HG02642 (cell line): ENCODE measurements at regions not wholly inside any gene's neighbourhood (a gene's known extent, or its start where the extent isn't known, plus 50 kb on each side); places are given as distances from the start of the nearest gene placed in this dataset.

Source experiments
- ATAC-seq: cut with Tn5 transposase; IDR thresholded peaks from one replicate; pipeline ENCODE4 v1.9.1; 2021; ENCODE audit warnings: mild to moderate bottlenecking; ENCODE audit not compliant: unreplicated experiment, poor library complexity

- ATAC-seq, result no peak
These were observed 213.5 kb downstream of the TMEM114 start for GRCh38 chr16:8376858-8377257.

- ATAC-seq, result no peak
These were observed 213.9 kb downstream of the TMEM114 start for GRCh38 chr16:8376430-8376829.

- ATAC-seq, result no peak
These were observed 215.1 kb downstream of the TMEM114 start for GRCh38 chr16:8375232-8375587.

- no peak for ATAC-seq
These were observed 215.6 kb downstream of the TMEM114 start for GRCh38 chr16:8374586-8375231.

GRCh38 chr16:8373676-8374431 lies 216.5 kb downstream of the TMEM114 start:
- no peak for ATAC-seq

GRCh38 chr16:8372141-8372540 lies 218.2 kb downstream of the TMEM114 start:
- ATAC-seq, result no peak

GRCh38 chr16:8370374-8371270 lies 219.7 kb downstream of the TMEM114 start:
- ATAC-seq, result no peak

GRCh38 chr16:8358937-8359336 lies 231.4 kb downstream of the TMEM114 start:
- no peak for ATAC-seq

GRCh38 chr16:8355675-8356074 lies 234.6 kb downstream of the TMEM114 start:
- no peak for ATAC-seq

- no peak for ATAC-seq
These were observed 244.0 kb downstream of the TMEM114 start for GRCh38 chr16:8346294-8346693.

- no peak for ATAC-seq
These were observed 248.0 kb downstream of the TMEM114 start for GRCh38 chr16:8342276-8342675.

GRCh38 chr16:8330761-8331160 lies 259.6 kb downstream of the TMEM114 start:
- ATAC-seq, result no peak

GRCh38 chr16:8326232-8326631 lies 264.1 kb downstream of the TMEM114 start:
- no peak for ATAC-seq

- no peak for ATAC-seq
These were observed 267.2 kb downstream of the TMEM114 start for GRCh38 chr16:8323153-8323552.

GRCh38 chr16:8320131-8320530 lies 270.2 kb downstream of the TMEM114 start:
- ATAC-seq, result no peak

GRCh38 chr16:8310816-8311215 lies 279.5 kb downstream of the TMEM114 start:
- ATAC-seq, result no peak

- ATAC-seq, result no peak
These were observed 280.0 kb downstream of the TMEM114 start for GRCh38 chr16:8310323-8310722.

- no peak for ATAC-seq
These were observed 285.1 kb downstream of the TMEM114 start for GRCh38 chr16:8305201-8305600.

- ATAC-seq, result no peak
These were observed 290.7 kb downstream of the TMEM114 start for GRCh38 chr16:8299635-8300034.

GRCh38 chr16:8295513-8296237 lies 294.6 kb downstream of the TMEM114 start:
- no peak for ATAC-seq
